Motor neuron (in vitro differentiated cells): ENCODE measurements at regions not wholly inside any gene's neighbourhood (a gene's known extent, or its start where the extent isn't known, plus 50 kb on each side); places are given as distances from the start of the nearest gene placed in this dataset.

Experiments
- ATAC-seq, 8 experiments: fragments of 200-7000 bp; cut with Tn5 transposase; replicated peaks in 6 of 8; 2 replicates each; pipeline ENCODE4 v1.8.0; 2021; ENCODE audit warnings: mild to moderate bottlenecking in 8 of 8, moderate library complexity in 8 of 8
- H3K27ac ChIP-seq, 2 donors: fragments of 250-450 bp; sonication (Bioruptor Pico); 2 replicates each; pipeline ENCODE4 v1.9.0; 2021; ENCODE audit warnings: antibody characterized with exemption in 2 of 2, mild to moderate bottlenecking in 2 of 2, moderate library complexity in 1 of 2
- H3K4me1 ChIP-seq, 2 donors: fragments of 250-450 bp; sonication (Bioruptor Pico); replicated peaks in 1 of 2; 2 replicates each; pipeline ENCODE4 v1.6.1; 2021; ENCODE audit warnings: antibody characterized with exemption in 2 of 2, mild to moderate bottlenecking in 2 of 2, moderate library complexity in 1 of 2
- H3K4me3 ChIP-seq, 5 donors: fragments of 250-450 bp; sonication (Bioruptor Pico); 2 replicates each; pipeline ENCODE4 v1.9.0; 2021; ENCODE audit warnings: antibody characterized with exemption in 5 of 5, mild to moderate bottlenecking in 5 of 5, moderate library complexity in 4 of 5
- WGBS, 10 experiments: fragments of 450-650 bp; shearing (Covaris generic); methylation state at CpG; one replicate each; pipeline ENCODE4 v1.0.0; 2022; 5-methylcytosine and 5-hydroxymethylcytosine counted together
- in situ Hi-C, 9 experiments: fragments of 400-800 bp; cut with MboI; loops; one replicate each; pipeline ENCODE4 v1.15.0; 2021; ENCODE audit warnings: low sequenced_read_pairs in 9 of 9, low pct_unique_long_range_greater_than_20kb in 2 of 9; ENCODE audit not compliant: unreplicated experiment in 9 of 9

DNA sequence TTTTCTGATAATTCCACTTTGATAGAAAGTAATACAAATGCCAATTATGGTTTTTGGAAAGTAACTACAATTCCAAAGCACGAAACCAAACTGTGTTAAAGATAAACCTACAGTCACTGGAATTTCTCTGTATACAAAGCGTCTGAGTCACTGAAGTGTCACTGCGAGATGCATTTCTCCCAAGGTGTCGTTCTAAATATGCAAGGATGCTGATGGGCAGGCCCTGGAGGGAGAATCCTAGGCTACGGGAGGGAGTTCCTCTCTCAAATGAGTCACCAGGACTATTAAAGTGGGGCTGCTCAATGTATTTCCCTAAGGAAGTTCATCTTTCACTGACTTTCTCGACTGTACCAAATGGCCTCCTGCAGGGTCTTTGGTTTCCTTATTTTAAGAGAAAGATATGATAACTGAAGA, 163.8 kb upstream of the STK17B start:
- in situ Hi-C loops: loop anchor here in 1 of 9 experiments (25.0 kb wide), 1 partner anchor 427 kb away; no protein-coding TSS in a partner anchor
- H3K27ac ChIP-seq: no peak overlapping the region
- H3K4me3 ChIP-seq: no peak overlapping the region
- peak; percentile 62 to 98 (median 84) for ATAC-seq
- 0 to 63% (median 8%) methylated on average over 2 to 6 of the region's 6 CpGs; no CpG with 5 or more reads in 1 of the 10 experiments for WGBS, 10 experiments
- no peaks in the 10 kb centered on the region for H3K4me1 ChIP-seq

DNA sequence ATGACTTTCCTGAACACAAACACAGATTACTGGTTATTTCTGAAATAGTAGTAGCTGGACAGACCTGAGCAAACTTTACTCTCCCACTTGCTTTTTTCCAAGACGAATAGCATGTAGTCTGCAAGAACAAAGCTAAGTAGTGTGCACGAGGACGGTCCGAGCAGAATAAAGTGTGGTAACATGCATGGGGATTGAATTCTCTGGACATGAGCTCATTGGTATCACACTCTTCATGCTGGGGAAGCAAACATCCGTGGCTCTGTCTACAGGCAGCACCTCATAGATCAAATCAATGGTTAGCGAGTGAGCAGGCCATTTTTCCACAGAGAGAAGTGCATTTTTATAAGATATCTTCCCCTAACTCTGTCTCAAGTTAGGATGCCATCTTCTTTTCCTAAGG, 164.8 kb upstream of the STK17B start:
- ATAC-seq: peak in 3 of 8 experiments; percentile 36 to 91 (median 51)
- Histone ChIP-seq H3K4me3 (no peak overlapping the region), H3K27ac (no peak overlapping the region), H3K4me1 (no peaks in the 10 kb centered on the region)
- WGBS, 10 experiments: 57 to 100% (median 100%) methylated on average over 1 to 5 of the region's 6 CpGs; no CpG with 5 or more reads in 3 of the 10 experiments
- in situ Hi-C loops: loop anchor here in 1 of 9 experiments (25.0 kb wide), 1 partner anchor 426 kb away; no protein-coding TSS in a partner anchor

DNA sequence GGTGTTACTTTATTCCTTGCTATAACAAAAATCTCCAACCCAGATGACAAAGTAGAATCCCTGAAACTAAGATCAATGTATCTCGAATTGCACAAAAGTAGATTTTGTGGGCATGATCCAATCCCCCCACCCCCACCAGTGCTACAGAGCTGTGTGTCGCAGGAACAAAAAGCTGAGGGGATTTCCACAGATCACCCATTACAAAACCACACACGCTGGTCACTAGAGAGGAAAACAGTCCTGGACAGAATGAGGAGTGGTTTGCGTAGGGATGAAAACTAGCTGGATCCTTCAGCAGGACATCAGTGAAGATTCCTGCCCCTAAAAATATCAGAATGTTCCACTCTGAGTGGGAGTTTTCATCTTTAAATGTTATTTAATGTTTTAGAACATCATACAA, 165.3 kb upstream of the STK17B start:
- WGBS, 10 experiments: 44 to 93% (median 85%) methylated on average over 1 to 4 of the region's 4 CpGs; no CpG with 5 or more reads in 1 of the 10 experiments
- H3K27ac ChIP-seq: no peak overlapping the region
- no peak overlapping the region for H3K4me3 ChIP-seq
- no peak for ATAC-seq
- no peaks in the 10 kb centered on the region for H3K4me1 ChIP-seq
- in situ Hi-C loops: loop anchor here in 1 of 9 experiments (25.0 kb wide), 1 partner anchor 426 kb away; no protein-coding TSS in a partner anchor

- in situ Hi-C loops: loop anchor here in 1 of 9 experiments (25.0 kb wide), 1 partner anchor 425 kb away; no protein-coding TSS in a partner anchor
- ATAC-seq: no peak
- WGBS, 10 experiments: 14 to 90% (median 60%) methylated on average over 1 to 5 of the region's 6 CpGs; no CpG with 5 or more reads in 3 of the 10 experiments
- Histone ChIP-seq H3K4me3 (no peak overlapping the region), H3K4me1 (no peaks in the 10 kb centered on the region), H3K27ac (no peak overlapping the region)
Measured at GRCh38 chr2:196337208-196337953, 166.0 kb upstream of the STK17B start.

DNA sequence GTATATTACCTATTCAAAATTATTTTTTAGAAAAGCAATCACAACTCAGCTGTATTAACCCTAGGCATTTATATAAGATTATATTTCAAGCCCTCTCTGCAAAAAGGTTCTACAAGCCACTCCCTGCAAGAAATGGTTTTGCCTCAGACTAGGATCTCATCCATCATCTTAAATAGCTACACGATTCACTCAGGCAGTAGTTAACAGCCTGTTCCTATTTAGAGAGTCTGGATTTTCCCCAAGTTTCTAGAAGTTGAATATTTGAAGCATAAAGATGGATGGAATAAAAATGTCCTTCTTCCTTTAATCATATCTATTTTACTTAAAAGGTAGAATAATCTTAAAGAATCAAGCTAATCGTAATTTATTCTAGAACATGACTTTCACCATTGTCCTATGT, 167.1 kb upstream of the STK17B start:
- WGBS, 10 experiments: 41 to 100% (median 75%) methylated on average over 1 to 2 of the region's 2 CpGs
- Histone ChIP-seq H3K4me1 (no peaks in the 10 kb centered on the region), H3K4me3 (no peak overlapping the region), H3K27ac (no peak overlapping the region)
- no peak for ATAC-seq
- in situ Hi-C loops: loop anchor here in 1 of 9 experiments (25.0 kb wide), 1 partner anchor 424 kb away; no protein-coding TSS in a partner anchor

DNA sequence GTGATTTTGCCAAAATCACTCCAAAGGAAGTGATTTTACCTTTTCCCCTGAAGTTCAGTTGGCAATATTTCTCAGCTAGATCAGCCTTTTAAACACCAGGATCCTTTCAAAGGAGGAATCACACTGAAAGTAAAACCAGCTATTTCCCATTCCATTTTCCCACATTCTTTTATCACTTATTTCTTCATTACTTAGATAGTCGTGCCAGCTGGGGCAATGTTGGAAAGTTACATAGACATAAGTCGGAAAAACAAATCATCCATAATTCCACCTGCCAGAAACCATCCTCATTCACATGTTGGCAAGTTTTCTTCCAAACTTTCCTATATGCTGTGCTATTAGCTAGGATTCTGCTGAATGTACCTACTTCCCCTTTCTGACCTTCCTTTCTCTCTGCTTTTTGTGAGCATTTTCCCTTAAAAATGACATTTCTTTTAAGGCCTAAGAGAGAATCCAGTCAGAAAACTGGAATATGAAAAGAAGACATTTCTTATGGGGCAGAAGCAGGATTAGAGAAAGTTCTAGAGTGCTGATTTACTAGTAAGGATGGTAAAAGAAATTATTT, 170.0 kb upstream of the STK17B start:
- no peak overlapping the region for H3K4me3 ChIP-seq
- WGBS, 10 experiments: 8 to 100% (median 78%) methylated on average over 1 to 2 of the region's 2 CpGs
- H3K27ac ChIP-seq: no peak overlapping the region
- in situ Hi-C loops: loop anchor here in 1 of 9 experiments (25.0 kb wide), 1 partner anchor 421 kb away; no protein-coding TSS in a partner anchor
- no peak for ATAC-seq
- no peaks in the 10 kb centered on the region for H3K4me1 ChIP-seq

DNA sequence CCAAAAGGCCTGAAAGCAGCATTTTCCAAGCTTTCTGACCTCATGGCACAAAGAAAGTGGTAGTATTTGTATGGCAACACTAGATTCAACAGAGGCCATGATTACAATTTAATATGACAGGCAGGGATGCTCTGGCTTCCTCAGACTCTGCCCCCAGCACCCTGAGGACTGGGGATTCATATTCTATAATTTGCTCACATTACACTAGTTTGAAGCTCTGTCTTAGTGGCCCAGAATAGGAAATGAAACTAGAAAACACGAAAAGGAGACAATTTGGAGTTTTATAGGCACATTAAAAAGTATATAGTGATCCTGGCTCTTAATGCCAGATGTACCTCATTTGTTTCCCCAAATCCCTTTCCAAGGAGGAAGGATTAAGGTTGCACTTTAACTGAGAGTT, 173.0 kb upstream of the STK17B start:
- Histone ChIP-seq H3K4me3 (no peak overlapping the region), H3K4me1 (no peaks in the 10 kb centered on the region), H3K27ac (no peak overlapping the region)
- in situ Hi-C loops: loop anchor here in 1 of 9 experiments (25.0 kb wide), 1 partner anchor 418 kb away; no protein-coding TSS in a partner anchor
- ATAC-seq: no peak
- WGBS, 10 experiments: 0 to 100% (median 82%) methylated on average over 1 of the region's 1 CpG; no CpG with 5 or more reads in 2 of the 10 experiments

- 60 to 100% methylated on average over 1 of the region's 1 CpG; no CpG with 5 or more reads in 8 of the 10 experiments for WGBS, 10 experiments
- no peak overlapping the region for H3K27ac ChIP-seq
- in situ Hi-C loops: no loop called here
- no peak for ATAC-seq
- H3K4me3 ChIP-seq: no peak overlapping the region
- H3K4me1 ChIP-seq: no peaks in the 10 kb centered on the region
Measured at GRCh38 chr2:196353717-196354116, 182.3 kb upstream of the STK17B start.

- Histone ChIP-seq H3K4me1 (no peaks in the 10 kb centered on the region), H3K27ac (no peak overlapping the region), H3K4me3 (no peak overlapping the region)
- ATAC-seq: no peak
- 83 to 100% (median 100%) methylated on average over 1 to 2 of the region's 4 CpGs; no CpG with 5 or more reads in 6 of the 10 experiments for WGBS, 10 experiments
- in situ Hi-C loops: no loop called here
Measured at GRCh38 chr2:196354186-196354585, 182.8 kb upstream of the STK17B start.

DNA sequence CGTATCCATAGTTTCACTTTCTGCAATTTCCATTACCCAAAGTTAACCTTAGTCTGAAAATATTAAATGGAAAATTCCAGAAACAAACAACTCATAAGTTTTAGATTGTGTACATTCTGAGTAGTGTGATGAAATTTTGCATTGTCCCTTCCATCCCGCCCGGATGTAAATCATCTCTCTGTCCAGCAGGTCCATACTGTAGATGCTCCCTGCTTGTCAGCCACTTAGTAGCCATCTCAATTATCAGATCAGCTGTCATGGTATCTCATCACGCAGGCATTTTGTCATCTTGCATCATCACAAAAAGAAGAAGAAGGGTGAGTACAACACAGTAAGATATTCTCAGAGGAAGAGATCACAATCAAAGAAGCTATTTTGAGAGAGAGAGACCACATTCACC, 185.0 kb upstream of the STK17B start:
- in situ Hi-C loops: no loop called here
- no peak for ATAC-seq
- WGBS, 10 experiments: 72 to 100% (median 94%) methylated on average over 2 to 4 of the region's 4 CpGs
- no peak overlapping the region for H3K27ac ChIP-seq
- H3K4me1 ChIP-seq: no peaks in the 10 kb centered on the region
- no peak overlapping the region for H3K4me3 ChIP-seq

GRCh38 chr2:196360650-196361049, 189.3 kb upstream of the STK17B start:
- Histone ChIP-seq H3K4me1 (peaks cover 0 to 20% of the 10 kb centered on the region in 2 donors), H3K27ac (no peak overlapping the region), H3K4me3 (no peak overlapping the region)
- in situ Hi-C loops: no loop called here
- ATAC-seq: no peak

DNA sequence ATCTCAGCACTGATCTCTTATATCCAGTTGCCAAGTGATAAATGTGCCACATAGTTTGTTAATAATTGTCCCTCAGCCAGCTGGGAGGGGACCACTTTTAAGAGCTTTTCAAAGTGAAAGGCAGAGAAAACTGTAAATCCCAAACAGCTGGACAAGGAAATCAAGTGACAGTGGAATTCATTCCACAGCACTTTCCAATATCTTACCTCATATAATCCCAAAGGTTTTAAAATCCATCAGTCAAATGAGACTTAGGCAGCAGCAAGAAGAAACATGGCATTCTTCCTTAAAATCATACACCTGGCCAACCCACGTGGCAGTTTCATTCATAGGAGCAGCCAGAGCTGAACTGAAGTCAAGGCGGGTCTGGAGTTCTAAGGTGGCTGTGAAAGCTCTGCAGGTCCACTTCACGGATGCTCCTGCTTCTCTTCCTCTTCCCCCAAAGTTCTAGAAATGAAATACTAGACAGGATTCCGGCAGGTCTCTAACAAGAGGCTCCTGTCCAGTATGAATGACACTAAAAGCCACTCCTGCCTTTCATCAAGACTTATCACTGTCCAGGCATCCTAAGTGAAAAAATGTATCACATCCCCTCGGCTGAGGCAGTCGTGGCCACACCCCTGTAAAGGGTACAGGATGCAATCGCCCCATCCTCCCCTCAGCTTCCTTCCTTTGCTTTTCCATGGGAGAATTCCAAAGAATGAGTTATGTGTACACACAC, 190.4 kb upstream of the STK17B start:
- peak in 5 of 8 experiments; percentile 64 to 87 (median 75) for ATAC-seq
- Histone ChIP-seq H3K4me1 (peaks cover 0 to 22% of the 10 kb centered on the region in 2 donors), H3K4me3 (no peak overlapping the region), H3K27ac (no peak overlapping the region)
- in situ Hi-C loops: no loop called here
- 33 to 80% (median 63%) methylated on average over 1 to 5 of the region's 7 CpGs; no CpG with 5 or more reads in 5 of the 10 experiments for WGBS, 10 experiments
